ENCODE measurements at regions not wholly inside any gene's neighbourhood (a gene's known extent, or its start where the extent isn't known, plus 50 kb on each side); places are given as distances from the start of the nearest gene placed in this dataset.

DNA sequence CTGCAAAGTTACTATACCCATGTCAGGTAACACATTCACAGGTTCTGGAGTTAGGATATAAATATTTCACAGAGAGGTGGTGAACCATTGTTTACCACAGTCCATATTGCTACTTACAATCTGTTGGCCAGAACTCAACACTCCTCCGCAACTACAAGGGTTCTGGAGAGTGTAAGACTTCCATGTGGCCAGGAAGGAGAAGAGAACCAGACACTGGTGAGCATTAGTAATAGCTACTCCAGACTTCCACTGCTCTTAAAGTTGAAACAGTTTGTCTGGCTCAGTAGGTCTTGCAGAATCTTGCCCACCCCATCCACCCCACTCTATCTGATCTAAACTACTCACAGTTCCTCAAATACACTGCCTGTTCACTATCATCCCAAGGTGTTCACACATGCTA is 369.6 kb downstream of the DUSP6 start:
- no peak for DNase-seq

DNA sequence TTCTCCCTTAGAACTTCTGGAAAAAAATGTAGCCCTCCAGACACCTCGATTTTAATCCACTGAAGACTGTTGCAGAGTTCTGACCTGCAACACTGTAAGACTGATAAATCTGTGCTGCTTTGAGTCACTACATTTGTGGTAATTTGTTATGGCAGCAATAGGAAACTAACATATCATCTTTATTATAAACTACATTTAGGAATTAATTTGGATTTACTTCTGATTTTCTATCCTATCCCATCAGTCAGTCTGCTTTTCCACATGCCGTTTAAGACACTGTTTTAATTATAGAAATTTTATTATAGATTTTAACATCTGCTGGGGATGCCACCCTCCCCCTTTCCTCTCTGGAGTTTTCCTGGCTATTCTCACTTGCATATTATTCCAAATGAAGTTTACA is 375.2 kb downstream of the DUSP6 start:
- DNase-seq = no peak

- no peak for DNase-seq
Observed at GRCh38 chr12:88973998-88974397, 378.3 kb downstream of the DUSP6 start.

GRCh38 chr12:88970740-88971139 is 381.6 kb downstream of the DUSP6 start:
- DNase-seq = no peak

DNA sequence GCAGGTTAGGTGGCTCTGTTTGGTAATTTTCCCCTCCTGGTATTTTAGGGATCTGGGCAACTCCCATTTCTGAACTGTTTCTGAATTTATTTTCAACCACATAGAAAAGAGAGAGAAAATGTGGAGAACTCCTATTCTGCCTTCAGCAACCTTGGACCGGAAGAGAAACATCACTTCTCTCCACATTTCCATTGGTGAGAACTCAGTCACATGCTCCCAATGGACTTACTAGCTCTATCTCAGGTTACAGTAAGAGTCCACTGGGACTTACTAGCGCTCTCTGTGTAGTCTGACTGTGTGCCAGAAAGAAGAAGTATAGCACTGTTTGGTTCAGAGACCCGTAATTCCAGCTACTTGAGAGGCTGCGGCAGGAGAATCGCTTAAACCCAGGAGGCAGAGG is 383.2 kb downstream of the DUSP6 start:
- no peak for DNase-seq

GRCh38 chr12:88960213-88960878 is 380.1 kb upstream of the KITLG start:
- no peak for DNase-seq

DNA sequence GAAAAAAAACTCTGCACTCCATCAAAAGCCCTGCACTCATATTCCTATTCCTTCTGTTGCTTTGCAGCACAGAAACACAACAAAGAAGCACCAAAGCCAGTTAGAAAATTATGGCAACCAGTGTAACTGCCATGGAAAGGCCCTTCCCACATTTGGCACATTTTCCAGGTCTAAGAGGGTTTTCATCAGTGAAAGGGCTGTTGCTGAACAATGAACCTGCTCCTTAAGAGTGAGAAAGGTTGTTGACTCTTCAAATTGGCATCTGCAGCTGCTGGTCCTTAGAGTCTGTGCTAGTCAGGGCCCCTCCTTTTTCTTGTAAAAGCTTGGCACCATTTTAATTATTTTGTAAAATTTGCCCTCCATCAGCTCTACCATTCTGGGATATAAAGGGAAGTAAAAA is 378.7 kb upstream of the KITLG start:
- DNase-seq = no peak

DNA sequence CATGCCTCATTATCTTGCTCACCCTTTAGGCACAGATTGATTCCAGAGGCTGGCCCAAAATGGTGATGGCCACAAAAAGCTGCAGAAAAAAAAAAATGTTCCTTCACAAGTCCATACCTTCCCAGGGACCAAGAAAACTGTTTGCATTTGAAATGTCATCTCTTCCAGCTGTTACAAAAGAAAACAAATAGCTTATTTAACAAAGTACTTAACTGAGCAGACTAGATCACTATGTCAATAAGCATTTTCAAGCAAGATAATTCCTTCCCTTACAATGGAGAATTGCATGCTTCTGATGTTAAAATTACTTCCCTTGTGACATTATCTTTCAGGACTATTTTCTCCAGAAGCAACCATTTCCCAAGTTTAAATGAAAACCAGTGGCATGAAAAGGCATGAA is 377.9 kb upstream of the KITLG start:
- no peak for DNase-seq

DNA sequence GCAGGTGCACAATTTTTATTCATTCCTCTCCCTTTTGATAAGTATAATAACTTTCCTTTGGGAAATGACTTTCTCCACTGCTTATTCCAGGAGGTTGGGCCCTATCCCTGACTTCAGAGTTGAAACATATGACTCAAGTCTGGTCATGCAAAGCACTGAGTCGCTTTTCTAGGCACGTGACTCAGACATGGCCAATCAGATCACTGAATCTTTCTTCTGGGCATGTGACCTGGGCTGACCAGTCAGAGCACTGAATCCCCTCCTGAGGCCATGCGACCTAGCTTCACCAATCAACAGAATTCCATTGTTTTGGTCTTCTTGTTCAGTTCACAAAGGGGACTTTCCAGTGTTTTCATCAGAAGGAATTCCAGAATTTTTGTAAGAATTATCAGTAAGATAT is 377.1 kb upstream of the KITLG start:
- no peak for DNase-seq

- no peak for DNase-seq
Observed at GRCh38 chr12:88955531-88955930, 375.3 kb upstream of the KITLG start.

DNA sequence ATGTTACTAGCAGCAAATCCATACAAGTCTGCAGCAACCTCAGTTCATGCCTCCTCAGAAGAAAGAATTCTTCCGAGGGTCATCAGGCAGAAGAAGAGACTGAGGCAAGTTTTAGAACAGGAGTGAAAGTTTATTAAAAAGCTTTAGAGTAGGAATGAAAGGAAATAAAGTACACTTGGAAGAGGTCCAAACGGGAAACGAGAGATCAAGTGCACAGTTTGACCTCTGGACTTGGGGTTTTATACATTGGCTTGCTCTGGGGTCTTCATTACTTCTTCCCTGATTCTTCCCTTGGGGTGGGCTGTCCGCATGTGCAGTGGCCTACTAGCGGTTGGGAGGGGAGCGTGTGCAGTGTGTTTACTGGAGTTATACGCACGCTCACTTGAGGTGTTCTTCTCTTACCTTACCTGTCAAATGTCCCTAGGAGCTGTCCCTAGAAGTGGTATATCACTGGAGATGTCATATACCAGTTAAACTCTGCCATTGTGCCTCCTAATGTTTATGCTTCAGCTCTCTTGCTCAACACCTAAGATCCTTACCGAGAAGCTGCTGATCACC is 372.8 kb upstream of the KITLG start:
- DNase-seq = no peak

- DNase-seq = no peak
Observed at GRCh38 chr12:88952562-88952942, 372.3 kb upstream of the KITLG start.

- DNase-seq = no peak
Observed at GRCh38 chr12:88951860-88952561, 371.7 kb upstream of the KITLG start.

DNA sequence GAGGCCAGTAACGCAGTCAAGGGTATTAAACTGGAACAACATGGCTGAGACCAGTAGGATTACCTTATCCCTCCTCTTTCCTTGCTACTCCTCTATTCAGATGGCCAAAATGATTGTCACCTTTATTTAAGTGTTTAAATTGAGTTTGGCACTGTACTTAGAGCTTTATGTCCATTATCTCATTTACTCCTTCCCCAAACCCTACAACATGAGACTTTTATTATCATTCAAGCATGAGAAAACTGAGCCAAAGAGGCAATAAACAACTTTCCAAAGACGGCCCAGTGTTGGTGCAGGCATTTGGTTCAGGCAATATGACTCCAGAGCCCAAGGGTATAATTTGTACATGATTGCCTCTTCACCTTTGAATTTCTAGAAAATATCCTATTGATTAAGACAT is 370.9 kb upstream of the KITLG start:
- DNase-seq = no peak

GRCh38 chr12:88947486-88948043 is 367.3 kb upstream of the KITLG start:
- DNase-seq = no peak

DNA sequence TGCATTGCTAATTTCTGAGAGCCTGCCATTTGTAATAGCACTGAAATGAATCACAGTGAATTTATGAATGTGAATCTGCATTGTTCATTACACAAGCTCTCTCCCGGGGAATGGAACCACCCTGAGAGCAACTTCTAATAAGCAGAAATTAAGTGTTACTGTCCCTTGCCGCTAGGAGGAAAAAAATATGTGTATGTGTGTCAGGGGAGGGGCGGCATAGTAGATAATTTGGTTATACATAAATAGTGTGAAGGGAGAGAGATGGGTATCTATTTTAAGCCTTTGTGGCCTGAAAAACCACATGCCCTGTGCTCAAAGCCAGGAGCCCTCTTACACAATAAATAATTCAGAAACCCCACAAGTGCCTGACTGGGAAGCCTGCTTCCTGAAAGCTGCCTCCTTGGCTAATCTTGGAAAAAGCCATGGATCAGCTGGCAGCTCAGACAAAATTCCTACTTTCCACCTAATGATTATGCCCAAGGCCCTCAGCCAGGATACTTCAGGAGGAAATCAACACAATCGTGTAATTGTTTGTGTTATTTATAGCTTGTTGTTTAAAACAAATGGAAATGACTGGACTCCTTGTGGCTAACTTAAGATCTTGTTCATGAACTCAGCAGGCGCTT is 366.2 kb upstream of the KITLG start:
- DNase-seq = no peak

GRCh38 chr12:88945051-88945732 is 364.9 kb upstream of the KITLG start:
- DNase-seq = no peak

- DNase-seq = no peak
Observed at GRCh38 chr12:88944397-88944796, 364.1 kb upstream of the KITLG start.

DNA sequence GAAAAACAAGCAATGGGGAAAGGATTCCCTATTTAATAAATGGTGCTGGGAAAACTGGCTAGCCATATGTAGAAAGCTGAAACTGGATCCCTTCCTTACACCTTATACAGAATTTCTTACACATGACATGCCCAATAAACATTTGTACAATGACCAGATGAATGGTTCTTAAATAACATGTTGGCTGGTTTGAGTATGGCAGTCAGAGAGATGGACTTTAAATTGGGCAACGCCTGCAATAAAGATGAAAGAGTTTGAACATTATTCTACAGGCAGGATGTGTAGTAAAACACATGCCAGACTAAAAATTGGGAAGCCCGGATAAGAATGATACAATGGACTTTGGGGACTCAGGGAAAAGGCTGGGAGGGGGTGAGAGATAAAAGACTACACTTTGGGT is 360.6 kb upstream of the KITLG start:
- no peak for DNase-seq

- DNase-seq = no peak
Observed at GRCh38 chr12:88935856-88936255, 355.6 kb upstream of the KITLG start.

- no peak for DNase-seq
Observed at GRCh38 chr12:88934163-88934747, 354.0 kb upstream of the KITLG start.

DNA sequence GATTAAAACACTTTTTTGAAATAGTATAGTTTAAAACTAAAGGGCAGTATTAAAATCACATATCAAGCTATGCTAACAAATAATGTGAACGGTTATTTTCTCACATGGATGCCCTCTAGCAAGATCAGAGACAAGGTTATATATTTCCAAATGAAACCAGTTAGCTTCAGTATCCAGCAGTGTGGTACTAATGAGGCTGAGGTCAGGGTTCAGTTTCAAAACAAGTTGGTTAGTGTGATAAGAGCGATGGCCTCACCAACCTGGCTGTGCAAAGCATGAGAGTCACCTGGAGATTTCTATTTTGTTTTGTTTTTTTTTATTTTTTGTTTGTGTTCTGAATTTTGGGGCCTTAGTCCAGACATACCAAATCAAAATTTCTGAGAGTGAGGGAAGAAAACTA is 352.2 kb upstream of the KITLG start:
- DNase-seq = no peak

GRCh38 chr12:88931598-88931997 is 351.3 kb upstream of the KITLG start:
- no peak for DNase-seq
